IMR-90 (cell line): ENCODE measurements at regions not wholly inside any gene's neighbourhood (a gene's known extent, or its start where the extent isn't known, plus 50 kb on each side); places are given as distances from the start of the nearest gene placed in this dataset.
A peak's percentile ranks its signal among the peaks of the same experiment; 100 is the strongest.

ENCODE experiments used
- ATAC-seq: fragments of 200-7000 bp; cut with Tn5 transposase; 2 replicates; pipeline ENCODE4 v1.9.1; 2020; ENCODE audit warnings: low read depth, mild to moderate bottlenecking, moderate library complexity
- BruUV-seq: library from RNA; stranded (reverse); fragments of 400-500 nt; replicated peaks from 2 replicates; lab custom pipeline; 2021; lab: Mats Ljungman, UMichigan
- CTCF ChIA-PET: fragments of 300-600 bp; formaldehyde crosslinking; extraction: SDS; loops from one replicate; lab custom pipeline; 2021; ENCODE audit warnings: antibody characterized with exemption; lab: Yijun Ruan, JAX
- POLR2A ChIA-PET: fragments of 300-600 bp; sonication (Branson Sonifier 250); formaldehyde crosslinking; loops from one replicate; lab custom pipeline; 2022; ENCODE audit warnings: antibody characterized with exemption; ENCODE audit not compliant: unreplicated experiment; lab: Charles Lee
- DNase-seq: peaks from one replicate; pipeline ENCODE4 v3.0.0; 2013
- H2AFZ ChIP-seq: replicated peaks from 2 replicates; pipeline ENCODE3; 2013; ENCODE audit warnings: low read length, mild to moderate bottlenecking; ENCODE audit not compliant: poor library complexity
- H2AK5ac ChIP-seq: 2 replicates; pipeline ENCODE4 v1.6.1; 2013; ENCODE audit warnings: low read depth, low read length, inconsistent platforms
- H2AK9ac ChIP-seq: replicated peaks from 2 replicates; pipeline ENCODE3; 2013; ENCODE audit warnings: mild to moderate bottlenecking, low read depth, low read length, moderate library complexity; ENCODE audit not compliant: poor library complexity
- H2BK120ac ChIP-seq: 2 replicates; pipeline ENCODE4 v1.6.1; 2013; ENCODE audit warnings: low read depth, low read length, inconsistent platforms
- H2BK15ac ChIP-seq: 3 replicates; pipeline ENCODE4 v1.6.1; 2013; ENCODE audit warnings: low read depth, low read length, inconsistent platforms
- H2BK20ac ChIP-seq: 2 replicates; pipeline ENCODE4 v1.6.1; 2013; ENCODE audit warnings: low read depth, mild to moderate bottlenecking, inconsistent platforms, low read length, moderate library complexity
- H2BK5ac ChIP-seq: 2 replicates; pipeline ENCODE4 v1.6.1; 2013; ENCODE audit warnings: mild to moderate bottlenecking, low read depth, low read length, inconsistent platforms; ENCODE audit not compliant: poor library complexity, severe bottlenecking
- H3K14ac ChIP-seq: replicated peaks from 2 replicates; pipeline ENCODE4 v1.6.1; 2013; ENCODE audit warnings: low read depth, low read length, inconsistent platforms
- H3K18ac ChIP-seq: 2 replicates; pipeline ENCODE4 v1.6.1; 2013; ENCODE audit warnings: low read depth, low read length, control low read depth
- H3K23ac ChIP-seq: 2 replicates; pipeline ENCODE4 v1.6.1; 2013; ENCODE audit warnings: low read depth, low read length, inconsistent platforms
- H3K27ac ChIP-seq: 2 replicates; pipeline ENCODE4 v1.5.1; 2013; ENCODE audit warnings: mild to moderate bottlenecking, control low read depth, low read length; ENCODE audit not compliant: insufficient read depth
- H3K27me3 ChIP-seq: 2 replicates; pipeline ENCODE4 v1.6.1; 2013; ENCODE audit warnings: low read length; ENCODE audit not compliant: control insufficient read depth, insufficient read depth
- H3K36me3 ChIP-seq: 2 replicates; pipeline ENCODE4 v1.6.1; 2013; ENCODE audit warnings: low read length, mixed read lengths; ENCODE audit not compliant: control insufficient read depth, insufficient read depth
- H3K4ac ChIP-seq: 2 replicates; pipeline ENCODE4 v1.6.1; 2013; ENCODE audit warnings: low read depth, low read length, inconsistent platforms
- H3K4me1 ChIP-seq: 2 replicates; pipeline ENCODE4 v1.6.1; 2013; ENCODE audit warnings: low read length, mixed read lengths; ENCODE audit not compliant: control insufficient read depth, insufficient read depth
- H3K4me2 ChIP-seq: 2 replicates; pipeline ENCODE4 v1.6.1; 2013; ENCODE audit warnings: low read depth, mild to moderate bottlenecking, control low read depth, low read length, moderate library complexity
- H3K4me3 ChIP-seq: 2 replicates; pipeline ENCODE4 v1.5.1; 2013; ENCODE audit warnings: low read depth, mild to moderate bottlenecking, control low read depth, low read length, moderate library complexity; ENCODE audit not compliant: insufficient read depth
- H3K56ac ChIP-seq: 2 replicates; pipeline ENCODE4 v1.6.1; 2013; ENCODE audit warnings: low read length, inconsistent platforms; ENCODE audit not compliant: insufficient read depth; ENCODE audit errors: extremely low read depth
- H3K79me1 ChIP-seq, 2 experiments: 2 replicates each; pipeline ENCODE4 v1.6.1; 2013; ENCODE audit warnings: low read length in 2 of 2, inconsistent platforms in 1 of 2, low read depth in 1 of 2
- H3K9ac ChIP-seq: 2 replicates; pipeline ENCODE4 v1.6.1; 2013; ENCODE audit warnings: low read depth, low read length, control low read depth
- H3K9me1 ChIP-seq: 2 replicates; pipeline ENCODE4 v1.6.1; 2013; ENCODE audit warnings: low read length, inconsistent platforms; ENCODE audit not compliant: insufficient read depth
- H3K9me3 ChIP-seq: 2 replicates; pipeline ENCODE4 v1.6.1; 2013; ENCODE audit warnings: low read length; ENCODE audit not compliant: control insufficient read depth, insufficient read depth
- H4K20me1 ChIP-seq: 2 replicates; pipeline ENCODE4 v1.6.1; 2013; ENCODE audit warnings: low read length, inconsistent platforms; ENCODE audit not compliant: insufficient read depth
- H4K5ac ChIP-seq: 2 replicates; pipeline ENCODE4 v1.6.1; 2013; ENCODE audit warnings: mild to moderate bottlenecking, low read depth, low read length, control low read depth
- H4K8ac ChIP-seq, 2 experiments: 2 replicates each; pipeline ENCODE4 v1.6.1; 2013; ENCODE audit warnings: low read depth in 2 of 2, low read length in 2 of 2, control low read depth in 1 of 2, inconsistent platforms in 1 of 2
- H4K91ac ChIP-seq: 2 replicates; pipeline ENCODE4 v1.6.1; 2013; ENCODE audit warnings: low read depth, low read length, inconsistent platforms; ENCODE audit not compliant: insufficient read depth
- RAD21 ChIP-seq: IDR thresholded peaks from 2 replicates; pipeline ENCODE4 v1.6.1; 2012; ENCODE audit warnings: low read length, improper control_type of control experiment
- WGBS, 2 experiments: methylation state at CpG; one replicate each; pipeline versions ENCODE4 v1.1.5 to v1.1.7; 2013; ENCODE audit warnings: missing lambda C conversion rate in 2 of 2; ENCODE audit not compliant: insufficient read length in 1 of 2; ENCODE audit errors: extremely low coverage in 2 of 2; 5-methylcytosine and 5-hydroxymethylcytosine counted together
- dilution Hi-C: fragments of 300-500 bp; cut with HindIII; formaldehyde crosslinking; loops from one replicate; pipeline ENCODE4 v1.14.3; 2018; ENCODE audit warnings: low sequenced_read_pairs; ENCODE audit not compliant: unreplicated experiment
- in situ Hi-C: fragments of 300-500 bp; cut with MboI; formaldehyde crosslinking; loops from 3 replicates; pipeline ENCODE4 v1.14.3; 2019; ENCODE audit warnings: low sequenced_read_pairs, inconsistent platforms, mixed read lengths
- intact Hi-C: fragments of 100-400 bp; cut with micrococcal nuclease; formaldehyde crosslinking; loops from 2 replicates; pipeline ENCODE4 v1.10.0; 2022
- TF ChIP-seq, protein P1 (sequence below): conservative IDR thresholded peaks from 2 replicates; pipeline ENCODE4 v1.5.1; 2012; ENCODE audit warnings: mild to moderate bottlenecking, low read depth, low read length, improper control_type of control experiment

DNA sequence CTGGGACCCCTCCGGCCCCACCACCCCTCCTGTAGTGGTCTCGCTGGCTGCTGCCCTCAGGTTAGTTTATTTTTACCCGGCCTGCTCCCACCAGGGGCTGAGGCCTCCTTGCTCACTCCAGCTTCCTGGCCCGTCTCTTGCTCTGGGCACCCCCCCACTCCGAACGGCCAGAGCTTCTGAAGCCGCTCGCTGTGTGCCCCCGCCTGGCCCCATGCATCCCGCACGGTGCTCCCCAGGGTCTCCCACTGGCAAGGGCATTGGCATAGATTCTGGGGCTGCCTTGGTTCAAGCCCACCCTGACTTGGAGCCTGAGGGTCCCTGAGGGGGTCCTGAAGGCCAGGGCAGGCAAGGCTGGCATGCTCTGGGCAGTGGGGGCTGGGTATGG, 186.4 kb downstream of the SEC14L1 start:
- H3K9me1 ChIP-seq = peaks cover 14% of the 10 kb centered on the region
- no peak overlapping the region for H2BK20ac ChIP-seq
- H2BK5ac ChIP-seq = no peak overlapping the region
- H3K4me1 ChIP-seq = peaks cover 29% of the 10 kb centered on the region
- no peaks in the 10 kb centered on the region for H3K27me3 ChIP-seq
- H2BK15ac ChIP-seq = no peak overlapping the region
- dilution Hi-C loops (no loop called here), intact Hi-C loops (no loop called here), in situ Hi-C loops (loop anchor here (5.0 kb wide), 1 partner anchor 170 kb away; no protein-coding TSS in a partner anchor)
- H3K36me3 ChIP-seq = no peaks in the 10 kb centered on the region; the same call in 1 of the 2 replicates
- H3K9ac ChIP-seq = no peak overlapping the region
- ChIA-PET POLR2A (no interaction called here), CTCF (no interaction called here)
- no peak for DNase-seq
- H4K20me1 ChIP-seq = peaks cover 19% of the 10 kb centered on the region
- no peak overlapping the region for H3K4ac ChIP-seq
- no peak overlapping the region; the same call in 1 of the 2 replicates for H3K14ac ChIP-seq
- H4K8ac ChIP-seq = no peak overlapping the region
- H3K18ac ChIP-seq = no peak overlapping the region
- no TSS peak for BruUV-seq
- no peak for TF ChIP-seq RAD21
- TF ChIP-seq, protein P1, sequence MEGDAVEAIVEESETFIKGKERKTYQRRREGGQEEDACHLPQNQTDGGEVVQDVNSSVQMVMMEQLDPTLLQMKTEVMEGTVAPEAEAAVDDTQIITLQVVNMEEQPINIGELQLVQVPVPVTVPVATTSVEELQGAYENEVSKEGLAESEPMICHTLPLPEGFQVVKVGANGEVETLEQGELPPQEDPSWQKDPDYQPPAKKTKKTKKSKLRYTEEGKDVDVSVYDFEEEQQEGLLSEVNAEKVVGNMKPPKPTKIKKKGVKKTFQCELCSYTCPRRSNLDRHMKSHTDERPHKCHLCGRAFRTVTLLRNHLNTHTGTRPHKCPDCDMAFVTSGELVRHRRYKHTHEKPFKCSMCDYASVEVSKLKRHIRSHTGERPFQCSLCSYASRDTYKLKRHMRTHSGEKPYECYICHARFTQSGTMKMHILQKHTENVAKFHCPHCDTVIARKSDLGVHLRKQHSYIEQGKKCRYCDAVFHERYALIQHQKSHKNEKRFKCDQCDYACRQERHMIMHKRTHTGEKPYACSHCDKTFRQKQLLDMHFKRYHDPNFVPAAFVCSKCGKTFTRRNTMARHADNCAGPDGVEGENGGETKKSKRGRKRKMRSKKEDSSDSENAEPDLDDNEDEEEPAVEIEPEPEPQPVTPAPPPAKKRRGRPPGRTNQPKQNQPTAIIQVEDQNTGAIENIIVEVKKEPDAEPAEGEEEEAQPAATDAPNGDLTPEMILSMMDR = no peak
- no peak overlapping the region for H3K4me3 ChIP-seq
- 80% methylated on average over 1 of the region's 11 CpGs; no CpG with 5 or more reads in 1 of the 2 experiments for WGBS, 2 experiments
- peaks cover 30 to 71% of the 10 kb centered on the region in 2 experiments for H3K79me1 ChIP-seq
- H3K4me2 ChIP-seq = no peak overlapping the region
- no peak overlapping the region for H3K23ac ChIP-seq
- no peak overlapping the region for H2AK9ac ChIP-seq
- H4K91ac ChIP-seq = 0 out of 2 replicates have a peak overlapping the region, but pooled peaks have one; percentile 1
- H2BK120ac ChIP-seq = no peak overlapping the region
- no peak overlapping the region for H3K56ac ChIP-seq
- no peaks in the 10 kb centered on the region for H3K9me3 ChIP-seq
- no peak for ATAC-seq
- H3K27ac ChIP-seq = no peak overlapping the region
- no peak overlapping the region for H2AK5ac ChIP-seq
- no peak overlapping the region for H4K5ac ChIP-seq
- H2AFZ ChIP-seq = no peak overlapping the region
